ENCODE measurements at regions not wholly inside any gene's neighbourhood (a gene's known extent, or its start where the extent isn't known, plus 50 kb on each side); places are given as distances from the start of the nearest gene placed in this dataset.

DNA sequence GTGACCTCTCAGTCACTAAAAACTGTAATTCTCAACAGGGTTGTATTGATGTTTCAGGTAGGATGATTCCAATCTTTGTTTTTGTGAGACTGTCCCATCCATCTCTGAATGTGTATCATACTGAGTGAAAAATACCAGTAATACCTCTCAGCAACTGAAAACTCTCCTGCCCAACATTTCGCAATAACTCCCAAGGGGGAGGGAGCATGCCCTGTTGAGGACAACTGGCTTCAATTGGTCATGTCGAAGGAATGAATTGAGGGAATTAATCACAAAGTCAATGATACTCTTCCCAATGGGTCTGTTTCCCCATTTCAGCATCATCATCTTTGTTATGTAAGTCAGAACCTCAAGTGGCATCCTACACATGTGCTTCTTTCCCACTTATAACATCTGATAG lies 102.4 kb upstream of the E2F7 start:
- FAIRE-seq (no peak), DNase-seq (ENCODE audit: low spot score in 2 of 2) (no peak)

DNA sequence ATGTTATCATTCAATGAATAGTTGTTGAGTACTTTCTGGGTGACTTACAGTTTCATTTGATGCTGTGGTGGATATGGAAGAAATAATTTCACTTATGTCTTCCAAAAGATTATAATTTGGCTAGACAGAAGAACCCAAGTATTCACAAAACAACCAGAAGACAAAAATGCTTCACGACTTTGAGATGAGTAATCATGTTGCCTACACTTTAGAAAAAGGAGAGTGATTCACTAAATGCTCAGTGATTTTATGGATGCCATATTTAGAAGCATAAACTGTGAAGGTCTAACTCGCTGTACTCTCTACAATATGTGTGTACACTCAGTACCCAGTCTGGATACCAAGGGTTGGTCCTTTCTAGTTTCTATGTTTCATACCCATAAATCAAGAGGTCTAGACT lies 101.3 kb upstream of the E2F7 start:
- DNase-seq (ENCODE audit: low spot score in 2 of 2): no peak
- FAIRE-seq: no peak

DNA sequence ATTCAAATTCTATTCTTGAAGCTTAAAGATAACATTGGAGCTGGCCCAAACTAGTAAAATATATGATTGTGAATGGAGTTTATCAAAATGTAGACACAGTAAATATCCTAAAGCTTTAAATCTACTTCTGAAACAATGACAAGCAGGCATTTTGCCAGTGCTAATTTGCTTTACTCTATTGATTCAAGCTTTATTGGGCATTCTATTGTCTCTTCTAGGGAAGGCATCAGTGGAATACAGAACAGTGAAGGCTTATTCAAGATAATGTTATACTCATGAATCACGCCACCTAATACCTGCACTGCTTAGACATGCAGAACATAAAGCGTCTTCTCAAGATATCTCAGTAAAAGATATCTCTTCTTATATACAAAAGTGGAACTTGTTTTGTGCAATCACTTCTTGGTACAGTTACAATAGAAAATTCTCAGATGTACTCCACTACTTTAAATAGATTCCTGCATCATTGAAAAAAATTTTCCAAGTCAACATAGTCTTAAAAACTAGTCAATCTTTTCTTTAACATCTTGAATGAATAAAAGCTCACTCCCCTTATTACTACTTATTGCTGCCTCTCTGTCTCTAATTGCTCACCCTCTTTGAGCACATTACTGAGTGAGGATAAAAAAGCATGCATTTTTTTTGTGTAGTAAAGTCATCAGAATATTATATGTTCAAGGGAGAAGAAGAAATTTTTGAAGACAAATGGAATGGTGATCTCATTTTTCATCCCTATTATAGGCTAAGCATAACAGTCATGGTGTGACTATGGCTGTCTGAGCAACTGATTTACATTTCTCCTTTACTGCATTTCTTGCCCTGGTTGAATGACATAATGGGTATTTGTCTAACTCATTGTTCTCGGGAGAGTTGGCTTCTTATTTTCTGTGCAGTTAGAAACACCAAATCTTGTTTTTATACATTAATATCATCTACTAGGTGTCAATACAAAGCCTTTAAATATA lies 98.0 kb upstream of the E2F7 start:
- no peak for DNase-seq (ENCODE audit: low spot score in 2 of 2)
- no peak for FAIRE-seq

DNA sequence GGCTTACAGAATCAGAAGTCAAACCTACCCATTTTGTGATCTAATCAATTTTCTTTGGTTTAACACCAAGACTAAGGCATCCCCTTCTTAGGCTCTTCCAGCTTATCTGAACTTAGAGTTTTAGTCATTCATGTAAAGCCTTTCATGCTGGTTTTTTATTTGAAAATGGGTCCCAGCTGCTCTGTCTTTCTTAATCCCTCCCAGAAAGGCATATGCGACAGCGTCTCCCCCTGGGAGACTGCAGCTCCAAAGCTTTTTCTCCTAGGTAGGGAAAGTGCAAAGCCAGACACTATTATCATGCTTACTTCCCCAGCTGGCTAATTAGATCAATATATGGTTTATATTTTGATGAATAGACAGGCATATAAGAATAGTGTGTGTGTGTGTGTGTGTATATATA lies 96.6 kb upstream of the E2F7 start:
- no peak for DNase-seq (ENCODE audit: low spot score in 2 of 2)

DNA sequence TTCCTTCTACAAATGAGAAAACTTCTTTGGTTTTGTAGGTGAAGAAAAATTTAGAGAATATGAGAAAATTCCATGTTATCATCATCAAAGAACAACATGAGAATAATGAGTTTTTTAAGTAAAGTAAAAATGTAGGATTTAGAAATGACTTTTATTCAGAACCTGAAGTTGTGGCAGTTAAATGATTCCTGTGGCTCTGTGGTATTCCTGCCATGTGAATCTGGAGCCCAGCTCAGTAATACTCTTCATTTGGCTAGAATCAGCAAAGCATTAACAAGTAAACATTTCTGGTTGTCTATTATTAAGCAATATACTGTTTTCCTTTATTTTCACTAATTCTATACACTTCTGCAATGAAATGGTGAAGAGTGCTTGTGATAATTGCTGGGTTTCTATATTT lies 95.6 kb upstream of the E2F7 start:
- no peak for DNase-seq (ENCODE audit: low spot score in 2 of 2)
- no peak for FAIRE-seq

More for the DNA sequence above, 96.6 kb upstream of the E2F7 start:
- no peak for FAIRE-seq

DNA sequence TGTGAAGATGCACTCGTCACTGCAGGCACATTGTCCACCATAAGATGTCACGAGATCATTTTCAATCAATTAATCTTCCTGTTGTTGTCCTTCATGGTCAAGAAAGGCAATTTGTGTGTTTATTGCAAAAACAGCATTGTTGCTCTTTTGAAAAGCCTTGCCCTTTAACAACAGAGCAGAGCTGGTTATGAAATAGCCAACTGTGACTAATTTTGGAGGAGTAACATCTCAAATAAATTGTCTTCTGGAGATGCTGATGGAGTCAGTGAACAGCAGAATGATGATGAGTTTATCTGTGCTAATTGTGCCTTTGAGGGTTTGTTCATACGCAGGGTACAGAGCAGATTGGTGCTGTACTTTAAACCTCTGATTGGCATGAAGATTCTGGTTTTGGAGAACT lies 88.3 kb upstream of the E2F7 start:
- FAIRE-seq (no peak), DNase-seq (ENCODE audit: low spot score in 2 of 2) (no peak)

DNA sequence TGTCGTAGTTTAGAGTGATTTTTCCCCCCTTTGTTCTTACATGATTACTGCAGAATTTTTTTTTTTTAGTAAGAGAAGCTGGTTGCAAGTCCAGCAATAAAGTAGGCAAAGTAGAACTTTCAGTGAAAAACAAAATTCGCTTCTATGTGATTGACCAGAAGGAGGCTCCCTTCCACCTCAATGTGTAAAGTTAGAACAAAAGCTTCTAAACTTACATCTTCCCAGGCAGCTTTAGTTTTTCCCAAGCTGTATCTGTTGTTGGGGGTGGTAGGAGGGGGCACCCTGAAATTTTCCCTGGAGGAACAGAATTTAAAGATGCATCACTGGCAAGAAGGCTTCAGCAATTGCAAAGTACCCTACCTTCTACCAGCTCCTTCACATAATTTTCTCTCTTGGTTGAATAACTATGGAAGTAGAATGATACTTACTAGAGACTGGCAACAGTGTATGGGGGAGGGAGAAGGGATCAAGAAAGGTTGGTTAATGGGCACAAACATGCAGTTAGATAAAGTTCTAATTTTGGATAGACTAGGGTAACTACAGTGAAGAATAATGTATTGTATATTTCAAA lies 87.3 kb upstream of the E2F7 start:
- DNase-seq (ENCODE audit: low spot score in 2 of 2) (no peak), FAIRE-seq (no peak)

DNA sequence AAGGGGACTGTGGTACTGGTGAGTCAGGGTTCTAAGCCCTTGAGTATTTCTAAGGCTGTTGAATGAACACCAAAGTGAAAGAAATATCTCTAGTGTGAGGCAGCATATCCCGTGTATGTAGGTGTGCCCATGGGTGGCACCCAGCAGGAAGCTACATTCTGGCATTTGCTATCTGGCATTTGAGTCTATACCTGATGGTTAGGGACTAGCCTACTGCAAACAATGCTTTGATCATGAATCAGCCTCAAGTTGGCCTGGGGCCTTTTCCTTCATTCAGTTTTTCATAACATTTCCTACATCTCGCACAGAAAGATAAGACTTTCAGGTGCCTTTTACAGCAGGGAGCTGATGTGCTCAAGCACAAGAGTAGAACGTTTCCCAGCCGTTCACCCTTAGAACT lies 85.7 kb upstream of the E2F7 start:
- no peak for FAIRE-seq
- DNase-seq (ENCODE audit: low spot score in 2 of 2): no peak

DNA sequence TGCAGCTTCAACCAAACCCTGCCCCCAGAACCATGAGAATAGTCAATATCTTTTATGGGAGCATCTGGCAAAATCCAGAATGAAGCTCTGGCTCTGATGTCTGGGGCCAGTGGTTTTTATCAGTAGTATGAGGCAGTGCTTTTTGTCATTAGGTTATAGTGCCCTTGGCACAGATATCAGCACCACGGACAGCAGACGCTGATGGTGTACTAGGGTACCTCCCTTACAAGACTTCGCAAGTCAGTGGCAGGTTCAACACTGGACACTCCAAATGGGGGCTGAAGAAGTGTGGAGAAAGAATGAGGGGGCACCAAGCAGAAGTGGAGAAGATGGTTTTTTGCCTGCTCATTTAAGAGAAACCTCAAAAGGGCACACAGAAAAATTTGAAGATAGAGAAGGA lies 68.2 kb upstream of the E2F7 start:
- FAIRE-seq: no peak

DNA sequence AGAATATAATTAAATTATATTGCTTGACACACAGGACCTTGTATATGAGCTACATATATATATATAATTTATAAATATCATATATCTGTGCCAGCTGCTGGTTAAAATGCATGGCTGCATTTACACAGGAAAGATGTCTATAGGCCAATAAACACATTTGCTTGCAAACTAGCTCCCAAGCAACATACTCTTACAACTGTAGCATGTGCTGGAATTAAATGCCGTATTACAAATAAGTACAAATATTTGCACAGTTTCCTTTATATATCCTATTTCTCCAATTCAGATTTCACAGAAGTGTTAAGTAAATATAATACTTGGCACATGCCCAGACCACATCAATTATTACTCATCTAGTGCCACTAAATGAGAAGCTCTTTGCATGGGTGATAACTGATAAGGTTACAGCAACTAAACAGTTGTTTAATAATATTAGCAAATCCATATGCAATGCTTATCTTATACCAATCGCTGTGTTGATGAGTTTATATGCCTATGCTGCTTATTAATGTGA lies 66.7 kb upstream of the E2F7 start:
- DNase-seq (ENCODE audit: low spot score in 2 of 2) (no peak), FAIRE-seq (no peak)

More for the DNA sequence above, 68.2 kb upstream of the E2F7 start:
- DNase-seq (ENCODE audit: low spot score in 2 of 2): no peak

DNA sequence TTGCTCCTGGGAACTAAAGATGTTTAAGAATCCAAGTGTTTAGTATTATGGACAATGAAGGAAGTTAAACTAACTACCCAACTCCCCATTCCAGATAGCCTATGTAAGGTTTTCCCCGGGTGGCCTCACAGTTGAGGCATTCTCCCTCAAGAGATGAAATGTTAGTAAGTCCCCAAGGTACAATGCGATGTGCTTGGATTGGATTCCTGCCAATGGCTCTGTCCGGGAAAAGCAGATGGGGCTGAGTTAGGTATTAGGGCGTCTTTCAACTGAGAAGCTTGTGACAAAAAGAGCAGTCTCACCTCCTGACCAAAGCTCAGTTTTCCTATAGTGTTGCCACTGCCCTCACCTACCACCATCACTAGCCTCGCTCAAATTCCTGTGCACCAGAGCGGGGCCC lies 64.8 kb upstream of the E2F7 start:
- DNase-seq (ENCODE audit: low spot score in 2 of 2) (no peak), FAIRE-seq (no peak)

DNA sequence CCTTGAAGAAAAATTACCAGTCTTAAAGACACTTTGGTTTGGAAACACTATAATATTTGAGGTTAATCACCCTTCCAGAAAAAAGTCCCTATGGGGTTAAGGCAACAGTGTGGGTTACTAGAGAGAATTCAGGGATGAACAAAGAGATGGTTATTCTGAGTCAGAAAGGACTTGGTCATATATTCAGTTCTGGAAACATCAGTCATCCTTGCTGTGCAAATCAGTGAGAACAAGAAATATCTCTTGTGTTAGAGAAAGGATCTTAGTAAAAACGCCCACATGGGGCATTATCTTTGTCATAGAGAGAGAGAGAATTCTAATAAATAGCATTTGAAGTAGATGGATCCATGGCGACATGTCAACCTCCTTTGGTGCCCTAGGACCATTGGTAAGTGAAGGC lies 59.4 kb upstream of the E2F7 start:
- FAIRE-seq (no peak), DNase-seq (ENCODE audit: low spot score in 2 of 2) (no peak)

DNA sequence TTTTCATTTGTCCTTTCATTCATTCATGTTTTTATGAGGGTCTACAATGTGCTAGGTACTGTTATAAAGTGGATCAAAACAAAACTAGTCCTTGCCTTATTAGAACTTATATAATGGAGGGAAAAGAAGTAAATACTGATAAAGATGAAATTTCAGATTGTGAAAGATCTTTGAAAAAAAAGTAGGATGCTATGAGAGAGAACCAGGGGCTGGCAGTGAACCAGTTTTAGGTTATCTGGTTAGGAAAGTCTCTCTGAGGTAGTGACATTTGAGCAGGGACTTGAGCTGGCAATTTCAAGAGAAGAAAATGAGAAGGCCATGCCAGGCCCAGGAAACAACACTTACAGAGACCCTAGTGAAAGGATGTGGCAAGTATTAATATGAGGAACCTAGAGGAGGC lies 57.3 kb upstream of the E2F7 start:
- no peak for FAIRE-seq

DNA sequence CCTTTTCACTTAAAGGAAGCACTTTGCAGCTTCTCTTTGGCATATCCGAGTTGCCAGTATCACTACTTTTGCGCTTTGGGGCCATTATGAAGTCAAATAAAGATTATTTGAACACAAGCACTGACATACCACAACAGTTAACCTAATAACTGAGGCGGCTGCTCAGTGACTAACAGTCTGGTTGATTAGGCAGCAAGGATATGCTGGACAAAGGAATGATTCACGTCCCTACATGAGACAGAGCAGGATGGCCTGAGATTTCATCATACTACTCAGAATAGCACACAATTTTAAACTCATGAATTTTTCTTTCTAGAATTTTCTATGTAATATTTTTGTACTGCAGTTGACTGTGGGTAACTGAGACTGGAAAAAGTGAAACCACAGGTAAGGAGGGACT lies 56.9 kb upstream of the E2F7 start:
- no peak for DNase-seq (ENCODE audit: low spot score in 2 of 2)
- FAIRE-seq: no peak

More for the DNA sequence above, 57.3 kb upstream of the E2F7 start:
- DNase-seq (ENCODE audit: low spot score in 2 of 2): no peak

DNA sequence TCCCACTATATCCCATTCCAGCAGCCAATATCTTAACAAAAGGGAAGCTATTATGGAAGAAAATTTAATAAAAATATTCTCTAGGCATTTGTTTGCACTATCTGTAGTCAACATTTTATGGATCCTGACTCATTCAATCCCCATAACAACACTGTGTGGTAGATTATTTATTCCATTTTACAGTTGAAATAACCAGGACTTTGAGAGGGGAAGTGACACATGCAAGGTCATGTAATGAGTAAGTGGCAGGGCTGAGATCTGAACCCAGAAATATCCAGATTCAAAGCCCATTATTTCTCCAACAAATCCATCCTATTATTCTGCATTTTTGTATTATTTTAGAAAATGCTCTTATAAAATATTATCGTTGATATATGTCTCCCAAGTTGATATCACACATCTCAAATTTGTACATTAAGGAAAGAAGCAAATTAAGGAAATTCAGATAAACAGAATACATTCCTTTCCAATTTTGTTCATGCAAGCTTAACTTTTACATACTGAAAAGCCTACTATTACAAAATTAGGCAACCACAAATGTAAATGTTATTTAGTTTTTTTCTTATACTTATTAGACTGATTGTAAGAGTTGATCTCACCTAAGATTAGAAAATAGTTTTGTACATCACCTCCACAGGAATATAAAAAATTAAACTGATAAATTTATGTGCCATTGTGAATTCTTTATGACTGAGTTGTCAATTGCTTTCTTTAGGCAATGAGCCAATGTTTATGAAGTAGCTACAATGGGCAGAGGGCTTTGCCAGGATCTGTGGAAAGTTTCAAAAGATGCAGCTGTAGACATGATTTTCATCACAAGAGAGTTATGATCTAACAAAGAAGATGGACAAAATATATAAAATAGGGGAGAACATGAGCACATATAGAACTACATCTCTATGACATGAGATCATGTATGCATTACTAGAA lies 55.1 kb upstream of the E2F7 start:
- no peak for FAIRE-seq
- no peak for DNase-seq (ENCODE audit: low spot score in 2 of 2)

DNA sequence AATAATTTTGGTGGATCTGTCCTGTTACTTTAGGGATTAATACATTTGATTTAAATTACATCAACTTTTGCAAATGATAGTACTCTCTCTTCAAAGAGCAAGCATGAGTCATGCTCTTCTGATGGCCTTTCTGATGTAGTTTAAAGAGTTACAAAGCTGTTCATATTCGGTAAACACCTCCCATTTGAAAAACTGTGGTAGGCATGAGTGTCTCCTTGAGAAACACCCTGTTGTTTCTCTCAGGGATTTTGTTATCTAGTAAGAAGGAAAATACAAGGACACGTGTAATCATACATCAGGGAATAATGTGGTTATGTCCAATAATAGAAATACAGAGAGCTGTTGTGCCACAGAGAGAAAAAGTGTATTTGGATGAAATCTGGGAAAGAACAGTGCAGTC lies 53.3 kb upstream of the E2F7 start:
- no peak for DNase-seq (ENCODE audit: low spot score in 2 of 2)
- no peak for FAIRE-seq

DNA sequence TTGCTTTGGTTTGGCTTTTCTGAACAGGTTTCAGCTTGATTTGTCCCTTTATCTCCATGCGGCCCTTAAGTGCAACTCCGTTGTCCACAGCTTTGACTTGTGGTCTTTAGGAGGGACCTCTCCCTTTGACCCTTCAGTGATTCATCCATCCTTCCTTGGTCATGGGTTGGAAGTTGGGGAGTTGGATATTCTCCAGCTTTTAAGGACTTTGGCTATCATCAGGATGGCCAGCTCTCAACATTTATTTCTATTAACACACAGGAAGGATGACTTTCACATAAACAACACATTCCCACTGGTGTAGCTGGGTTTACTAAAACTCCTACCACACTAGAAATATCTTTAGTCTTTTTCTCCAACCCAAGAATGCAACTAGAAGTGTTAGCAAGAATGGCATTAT lies 50.9 kb upstream of the E2F7 start:
- FAIRE-seq: no peak
- no peak for DNase-seq (ENCODE audit: low spot score in 2 of 2)

DNA sequence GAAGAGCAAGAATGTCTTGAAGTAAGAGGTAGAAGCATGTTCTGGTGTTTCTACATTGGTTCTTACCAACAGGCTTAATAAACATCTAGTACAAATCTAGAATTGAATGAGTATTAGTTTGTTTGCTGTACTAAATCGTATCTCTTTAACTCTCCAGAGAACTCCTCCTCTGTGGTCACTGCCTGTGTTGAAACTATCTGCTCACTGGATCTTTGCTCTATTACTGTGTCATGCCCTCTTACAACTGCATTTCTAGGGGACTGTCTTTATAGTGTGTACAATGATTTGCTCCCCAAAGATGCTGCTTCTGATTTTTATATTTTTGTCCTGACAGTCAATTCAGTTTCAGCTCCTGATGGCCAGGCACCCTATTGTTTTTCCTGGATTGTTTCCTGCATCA lies 50.1 kb upstream of the E2F7 start:
- FAIRE-seq (no peak), DNase-seq (ENCODE audit: low spot score in 2 of 2) (no peak)

Data from frontal cortex (tissue), 3 donors.